ENCODE measurements at regions not wholly inside any gene's neighbourhood (a gene's known extent, or its start where the extent isn't known, plus 50 kb on each side); places are given as distances from the start of the nearest gene placed in this dataset.
"Not testable (repeated sequence)": the region's sequence is repeated elsewhere in the genome, so short reads cannot be mapped to it uniquely, and the experiment has no call there.

DNA sequence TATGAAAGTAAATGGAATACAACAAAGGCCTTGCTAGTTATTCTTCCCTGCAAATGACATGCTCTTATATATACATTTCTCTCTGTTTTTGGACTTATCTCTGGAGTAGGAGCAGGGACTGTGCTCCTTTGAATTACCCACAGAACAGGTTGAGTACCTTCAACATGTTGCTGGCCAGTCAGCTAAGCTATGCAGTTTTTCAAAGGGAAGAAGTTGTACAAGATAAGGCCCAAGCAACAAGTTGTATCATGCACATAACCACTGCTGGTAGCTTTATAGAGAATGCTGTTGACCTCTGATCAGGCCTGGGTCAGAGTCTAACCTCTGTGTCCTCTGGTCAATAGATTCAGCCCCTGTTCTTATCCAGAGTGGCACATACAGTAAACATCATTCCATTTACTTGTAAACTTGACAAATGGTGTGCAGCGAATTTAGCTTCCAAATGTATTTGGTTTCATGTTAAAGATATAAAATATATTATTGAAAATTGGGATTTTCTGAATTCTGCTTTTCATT is 99.6 kb downstream of the C11orf87 start:
- no peak for TF ChIP-seq ZFP30 (CRISPR knock-in tag; IDR thresholded peaks at IDR 0.05)
- no peak for TF ChIP-seq ZNF8 (CRISPR knock-in tag; IDR thresholded peaks at IDR 0.05)
- ATAC-seq, result no peak

GRCh38 chr11:109522116-109522755 is 100.2 kb downstream of the C11orf87 start:
- ATAC-seq, result no peak
- TF ChIP-seq ZFP3 (CRISPR knock-in tag; IDR thresholded peaks at IDR 0.05) (no peak), OSR1 (CRISPR knock-in tag; IDR thresholded peaks at IDR 0.05) (no peak), TOX (CRISPR knock-in tag; IDR thresholded peaks at IDR 0.05; ENCODE audit: borderline replicate concordance) (no peak), ISL1 (CRISPR knock-in tag; IDR thresholded peaks at IDR 0.05) (no peak), TCF4 (CRISPR knock-in tag; IDR thresholded peaks at IDR 0.05; ENCODE audit: borderline replicate concordance) (no peak), GLIS3 (CRISPR knock-in tag; IDR thresholded peaks at IDR 0.05) (no peak), ZFP30 (CRISPR knock-in tag; IDR thresholded peaks at IDR 0.05) (no peak), ZNF565 (CRISPR knock-in tag; conservative IDR thresholded peaks at IDR 0.05; ENCODE audit: low read depth) (no peak), ARNTL (CRISPR knock-in tag; IDR thresholded peaks at IDR 0.05; ENCODE audit: borderline replicate concordance, low read depth) (no peak), RARB (CRISPR knock-in tag; IDR thresholded peaks at IDR 0.05) (no peak), TSHZ2 (CRISPR knock-in tag; IDR thresholded peaks at IDR 0.05) (no peak), SNAI2 (CRISPR knock-in tag; IDR thresholded peaks at IDR 0.05) (no peak), ZNF8 (CRISPR knock-in tag; IDR thresholded peaks at IDR 0.05) (no peak), CSRNP3 (CRISPR knock-in tag; IDR thresholded peaks at IDR 0.05) (no peak), BACH2 (CRISPR knock-in tag; IDR thresholded peaks at IDR 0.05; ENCODE audit: borderline replicate concordance) (no peak)
- TF ChIP-seq, protein P1, sequence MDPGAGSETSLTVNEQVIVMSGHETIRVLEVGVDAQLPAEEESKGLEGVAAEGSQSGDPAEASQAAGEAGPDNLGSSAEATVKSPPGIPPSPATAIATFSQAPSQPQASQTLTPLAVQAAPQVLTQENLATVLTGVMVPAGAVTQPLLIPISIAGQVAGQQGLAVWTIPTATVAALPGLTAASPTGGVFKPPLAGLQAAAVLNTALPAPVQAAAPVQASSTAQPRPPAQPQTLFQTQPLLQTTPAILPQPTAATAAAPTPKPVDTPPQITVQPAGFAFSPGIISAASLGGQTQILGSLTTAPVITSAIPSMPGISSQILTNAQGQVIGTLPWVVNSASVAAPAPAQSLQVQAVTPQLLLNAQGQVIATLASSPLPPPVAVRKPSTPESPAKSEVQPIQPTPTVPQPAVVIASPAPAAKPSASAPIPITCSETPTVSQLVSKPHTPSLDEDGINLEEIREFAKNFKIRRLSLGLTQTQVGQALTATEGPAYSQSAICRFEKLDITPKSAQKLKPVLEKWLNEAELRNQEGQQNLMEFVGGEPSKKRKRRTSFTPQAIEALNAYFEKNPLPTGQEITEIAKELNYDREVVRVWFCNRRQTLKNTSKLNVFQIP (CRISPR knock-in tag; IDR thresholded peaks at IDR 0.05; ENCODE audit: borderline replicate concordance, low read depth), result no peak
- TF ChIP-seq, protein P2, sequence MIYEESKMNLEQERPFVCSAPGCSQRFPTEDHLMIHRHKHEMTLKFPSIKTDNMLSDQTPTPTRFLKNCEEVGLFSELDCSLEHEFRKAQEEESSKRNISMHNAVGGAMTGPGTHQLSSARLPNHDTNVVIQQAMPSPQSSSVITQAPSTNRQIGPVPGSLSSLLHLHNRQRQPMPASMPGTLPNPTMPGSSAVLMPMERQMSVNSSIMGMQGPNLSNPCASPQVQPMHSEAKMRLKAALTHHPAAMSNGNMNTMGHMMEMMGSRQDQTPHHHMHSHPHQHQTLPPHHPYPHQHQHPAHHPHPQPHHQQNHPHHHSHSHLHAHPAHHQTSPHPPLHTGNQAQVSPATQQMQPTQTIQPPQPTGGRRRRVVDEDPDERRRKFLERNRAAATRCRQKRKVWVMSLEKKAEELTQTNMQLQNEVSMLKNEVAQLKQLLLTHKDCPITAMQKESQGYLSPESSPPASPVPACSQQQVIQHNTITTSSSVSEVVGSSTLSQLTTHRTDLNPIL (CRISPR knock-in tag; IDR thresholded peaks at IDR 0.05; ENCODE audit: low read depth), result no peak

GRCh38 chr11:109525636-109526035 is 103.6 kb downstream of the C11orf87 start:
- not testable (repeated sequence) for ATAC-seq

DNA sequence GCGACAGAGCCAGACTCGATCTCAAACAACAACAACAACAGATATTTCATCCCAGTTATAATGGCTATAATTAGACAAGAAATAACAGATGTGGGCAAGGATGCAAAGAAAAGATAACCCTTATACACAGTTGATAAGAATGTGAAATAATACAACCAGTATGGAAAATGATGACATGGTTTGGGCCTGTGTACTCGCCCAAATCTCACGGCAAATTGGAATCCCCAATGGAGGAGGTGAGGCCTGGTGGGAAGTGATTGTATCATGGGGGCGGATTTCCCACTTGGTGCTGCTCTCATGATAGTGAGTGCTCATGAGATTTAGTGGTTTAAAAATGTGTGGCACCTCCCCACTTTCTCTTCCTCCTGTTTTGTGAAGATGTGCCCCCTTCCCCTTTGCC is 104.1 kb downstream of the C11orf87 start:
- no peak for ATAC-seq
- TF ChIP-seq TSHZ2 (CRISPR knock-in tag; IDR thresholded peaks at IDR 0.05), result no peak
- TF ChIP-seq, protein P2 (CRISPR knock-in tag; IDR thresholded peaks at IDR 0.05; ENCODE audit: low read depth), result no peak
- TF ChIP-seq ZC3H10 (CRISPR knock-in tag; IDR thresholded peaks at IDR 0.05), result no peak
- no peak for TF ChIP-seq ISL1 (CRISPR knock-in tag; IDR thresholded peaks at IDR 0.05)
- TF ChIP-seq CSDC2 (CRISPR knock-in tag; IDR thresholded peaks at IDR 0.05), result no peak
- no peak for TF ChIP-seq CSRNP3 (CRISPR knock-in tag; IDR thresholded peaks at IDR 0.05)
- no peak for TF ChIP-seq PPARA (CRISPR knock-in tag; IDR thresholded peaks at IDR 0.05; ENCODE audit: borderline replicate concordance)
- TF ChIP-seq GLIS3 (CRISPR knock-in tag; IDR thresholded peaks at IDR 0.05), result no peak
- TF ChIP-seq, protein P1 (CRISPR knock-in tag; IDR thresholded peaks at IDR 0.05; ENCODE audit: borderline replicate concordance, low read depth), result no peak
- TF ChIP-seq RARB (CRISPR knock-in tag; IDR thresholded peaks at IDR 0.05), result no peak
- no peak for TF ChIP-seq ZNF8 (CRISPR knock-in tag; IDR thresholded peaks at IDR 0.05)

Measured in SK-N-SH treated with all-trans-retinoic acid at 6 μM for 48 hours (cell line).